ENCODE measurements at regions not wholly inside any gene's neighbourhood (a gene's known extent, or its start where the extent isn't known, plus 50 kb on each side); places are given as distances from the start of the nearest gene placed in this dataset.
"Not testable (repeated sequence)": the region's sequence is repeated elsewhere in the genome, so short reads cannot be mapped to it uniquely, and the experiment has no call there.

DNA sequence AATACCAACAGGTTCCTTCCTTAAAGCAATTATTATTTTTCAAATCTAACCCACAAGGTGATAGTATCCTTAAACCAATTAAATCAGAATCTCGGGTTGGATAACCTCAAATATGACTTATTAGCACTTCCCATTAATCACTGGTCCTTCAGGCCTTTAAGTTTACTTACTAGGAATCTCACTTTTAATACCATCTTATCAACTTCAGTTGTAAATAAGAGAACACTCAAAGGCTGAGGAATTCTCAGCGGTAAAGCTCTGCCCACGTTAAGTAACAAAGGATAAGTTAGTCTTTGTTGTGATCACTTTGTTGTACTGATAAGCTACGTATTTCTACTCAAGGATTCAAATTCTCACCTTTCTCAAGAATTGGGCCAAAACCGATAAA is 82.0 kb downstream of the OR2B2 start:
- TF ChIP-seq, protein P1, sequence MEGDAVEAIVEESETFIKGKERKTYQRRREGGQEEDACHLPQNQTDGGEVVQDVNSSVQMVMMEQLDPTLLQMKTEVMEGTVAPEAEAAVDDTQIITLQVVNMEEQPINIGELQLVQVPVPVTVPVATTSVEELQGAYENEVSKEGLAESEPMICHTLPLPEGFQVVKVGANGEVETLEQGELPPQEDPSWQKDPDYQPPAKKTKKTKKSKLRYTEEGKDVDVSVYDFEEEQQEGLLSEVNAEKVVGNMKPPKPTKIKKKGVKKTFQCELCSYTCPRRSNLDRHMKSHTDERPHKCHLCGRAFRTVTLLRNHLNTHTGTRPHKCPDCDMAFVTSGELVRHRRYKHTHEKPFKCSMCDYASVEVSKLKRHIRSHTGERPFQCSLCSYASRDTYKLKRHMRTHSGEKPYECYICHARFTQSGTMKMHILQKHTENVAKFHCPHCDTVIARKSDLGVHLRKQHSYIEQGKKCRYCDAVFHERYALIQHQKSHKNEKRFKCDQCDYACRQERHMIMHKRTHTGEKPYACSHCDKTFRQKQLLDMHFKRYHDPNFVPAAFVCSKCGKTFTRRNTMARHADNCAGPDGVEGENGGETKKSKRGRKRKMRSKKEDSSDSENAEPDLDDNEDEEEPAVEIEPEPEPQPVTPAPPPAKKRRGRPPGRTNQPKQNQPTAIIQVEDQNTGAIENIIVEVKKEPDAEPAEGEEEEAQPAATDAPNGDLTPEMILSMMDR (IDR thresholded peaks at IDR 0.05; ENCODE audit: low read depth, low read length) = no peak
- H3K4me3 ChIP-seq (ENCODE audit: low read depth, low read length) = peak overlapping the region; percentile 64

GRCh38 chr6:27829453-27830211 is 82.6 kb downstream of the OR2B2 start:
- TF ChIP-seq, protein P1 (IDR thresholded peaks at IDR 0.05; ENCODE audit: low read depth, low read length) = no peak
- peak overlapping the region; percentile 64 for H3K4me3 ChIP-seq (ENCODE audit: low read depth, low read length)

DNA sequence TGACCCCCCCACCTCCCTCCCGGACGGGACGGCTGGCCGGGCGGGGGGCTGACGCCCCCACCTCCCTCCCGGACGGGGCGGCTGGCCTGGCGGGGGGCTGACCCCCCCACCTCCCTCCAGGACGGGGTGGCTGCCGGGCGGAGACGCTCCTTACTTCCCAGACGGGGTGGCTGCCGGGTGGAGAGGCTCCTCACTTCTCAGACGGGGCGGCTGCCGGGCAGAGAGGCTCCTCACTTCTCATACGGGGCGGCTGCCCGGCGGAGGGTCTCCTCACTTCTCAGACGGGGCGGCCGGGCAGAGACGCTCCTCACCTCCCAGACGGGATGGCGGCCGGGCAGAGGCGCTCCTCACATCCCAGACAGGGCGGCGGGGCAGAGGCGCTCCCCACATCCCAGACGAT is 84.7 kb downstream of the OR2B2 start:
- H3K4me3 ChIP-seq (ENCODE audit: low read depth, low read length) = not testable (repeated sequence)

DNA sequence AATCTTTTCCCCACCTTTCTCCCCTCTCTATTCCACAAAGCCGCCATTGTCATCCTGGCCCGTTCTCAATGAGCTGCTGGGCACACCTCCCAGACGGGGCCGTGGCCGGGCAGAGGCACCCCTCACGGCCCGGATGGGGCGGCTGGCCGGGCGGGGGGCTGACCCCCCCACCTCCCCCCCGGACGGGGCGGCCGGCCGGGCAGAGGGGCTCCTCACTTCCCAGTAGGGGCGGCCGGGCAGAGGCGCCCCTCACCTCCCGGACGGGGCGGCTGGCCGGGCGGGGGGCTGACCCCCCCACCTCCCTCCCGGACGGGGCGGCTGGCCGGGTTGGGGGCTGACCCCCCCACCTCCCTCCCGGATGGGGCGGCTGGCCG is 85.6 kb downstream of the OR2B2 start:
- not testable (repeated sequence) for H3K4me3 ChIP-seq (ENCODE audit: low read depth, low read length)

DNA sequence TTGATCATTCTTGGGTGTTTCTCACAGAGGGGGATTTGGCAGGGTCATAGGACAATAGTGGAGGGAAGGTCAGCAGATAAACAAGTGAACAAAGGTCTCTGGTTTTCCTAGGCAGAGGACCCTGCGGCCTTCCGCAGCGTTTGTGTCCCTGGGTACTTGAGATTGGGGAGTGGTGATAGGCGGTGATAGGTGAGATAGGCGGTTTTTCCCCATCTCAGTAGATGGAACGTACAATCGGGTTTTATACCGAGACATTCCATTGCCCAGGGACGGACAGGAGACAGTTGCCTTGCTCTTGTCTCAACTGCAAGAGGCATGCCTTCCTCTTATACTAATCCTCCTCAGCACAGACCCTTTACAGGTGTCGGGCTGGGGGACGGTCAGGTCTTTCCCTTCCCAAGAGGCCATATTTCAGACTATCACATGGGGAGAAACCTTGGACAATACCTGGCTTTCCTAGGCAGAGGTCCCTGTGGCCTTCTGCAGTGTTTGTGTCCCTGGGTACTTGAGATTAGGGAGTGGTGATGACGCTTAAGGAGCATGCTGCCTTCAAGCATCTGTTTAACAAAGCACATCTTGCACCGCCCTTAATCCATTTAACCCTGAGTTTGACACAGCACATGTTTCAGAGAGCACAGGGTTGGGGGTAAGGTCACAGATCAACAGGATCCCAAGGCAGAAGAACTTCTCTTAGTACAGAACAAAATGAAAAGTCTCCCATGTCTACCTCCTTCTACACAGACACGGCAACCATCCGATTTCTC is 86.2 kb downstream of the OR2B2 start:
- H3K4me3 ChIP-seq (ENCODE audit: low read depth, low read length) = not testable (repeated sequence)

DNA sequence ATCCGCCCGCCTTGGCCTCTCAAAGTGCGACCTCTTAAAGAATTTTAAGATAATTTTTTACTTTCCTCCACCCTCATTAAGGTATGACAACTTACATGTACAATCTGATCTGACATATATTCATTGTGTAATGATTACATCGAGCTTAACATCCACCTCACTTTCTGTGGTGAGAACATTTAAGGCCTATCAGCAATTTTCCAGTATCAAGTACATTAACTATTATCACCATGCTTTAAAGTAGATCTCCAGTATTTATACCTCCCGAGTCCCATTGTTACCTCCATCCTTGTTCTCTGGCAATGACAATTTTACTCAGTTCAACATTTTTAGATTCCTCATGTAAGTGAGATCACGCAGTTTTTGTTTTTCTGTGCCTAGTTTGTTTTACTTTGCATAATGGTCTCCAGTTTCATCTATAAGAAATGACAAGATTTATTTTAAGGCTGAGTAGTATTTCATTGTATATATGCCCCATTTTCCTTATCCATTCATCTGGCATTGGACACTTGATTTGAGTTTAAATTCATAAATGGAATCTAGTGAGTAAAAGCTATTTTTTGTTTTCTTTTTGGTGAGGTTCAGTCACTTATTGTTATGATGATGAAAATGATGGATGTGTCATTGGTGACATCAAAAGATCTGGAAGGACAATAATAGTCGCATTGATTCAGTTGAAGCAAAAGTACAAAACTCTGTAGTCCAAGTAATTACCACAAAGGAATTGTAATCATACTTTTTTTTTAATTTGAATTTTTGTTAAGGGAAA is 87.0 kb downstream of the OR2B2 start:
- peak overlapping the region; percentile 61 for H3K4me3 ChIP-seq (ENCODE audit: low read depth, low read length)
- TF ChIP-seq, protein P1 (IDR thresholded peaks at IDR 0.05; ENCODE audit: low read depth, low read length) = no peak

DNA sequence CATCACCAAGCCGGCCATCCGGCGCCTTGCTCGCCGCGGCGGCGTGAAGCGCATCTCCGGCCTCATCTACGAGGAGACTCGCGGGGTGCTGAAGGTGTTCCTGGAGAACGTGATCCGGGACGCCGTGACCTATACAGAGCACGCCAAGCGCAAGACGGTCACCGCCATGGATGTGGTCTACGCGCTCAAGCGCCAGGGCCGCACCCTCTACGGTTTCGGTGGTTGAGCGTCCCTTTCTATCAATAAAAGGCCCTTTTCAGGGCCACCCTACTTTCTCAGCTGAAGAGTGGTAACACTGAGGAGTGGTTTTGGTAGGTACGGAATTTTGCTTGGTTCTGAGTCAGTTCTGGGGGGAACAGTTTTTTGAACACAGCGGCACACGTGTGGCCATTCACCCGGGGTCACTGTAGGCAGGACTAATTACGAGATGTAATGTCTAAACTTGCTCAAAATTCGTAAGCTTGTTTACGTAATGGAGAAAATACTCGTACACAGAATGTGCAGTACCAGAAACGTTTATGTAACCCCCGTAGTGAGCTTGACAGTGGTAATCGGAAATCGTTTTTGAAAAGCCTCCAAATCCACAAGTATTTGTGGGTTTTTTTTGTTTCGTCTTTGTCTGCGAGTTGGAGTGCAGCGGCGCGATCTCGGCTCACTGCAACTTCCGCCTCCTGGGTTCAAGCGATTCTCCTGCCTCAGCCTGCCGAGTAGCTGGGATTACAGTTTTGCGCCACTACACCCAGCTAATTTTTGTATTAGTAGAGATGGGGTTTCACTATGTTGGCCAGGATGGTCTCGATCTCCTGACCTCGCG is 87.8 kb downstream of the OR2B2 start:
- peak overlapping the region; percentile 61 for H3K4me3 ChIP-seq (ENCODE audit: low read depth, low read length)

DNA sequence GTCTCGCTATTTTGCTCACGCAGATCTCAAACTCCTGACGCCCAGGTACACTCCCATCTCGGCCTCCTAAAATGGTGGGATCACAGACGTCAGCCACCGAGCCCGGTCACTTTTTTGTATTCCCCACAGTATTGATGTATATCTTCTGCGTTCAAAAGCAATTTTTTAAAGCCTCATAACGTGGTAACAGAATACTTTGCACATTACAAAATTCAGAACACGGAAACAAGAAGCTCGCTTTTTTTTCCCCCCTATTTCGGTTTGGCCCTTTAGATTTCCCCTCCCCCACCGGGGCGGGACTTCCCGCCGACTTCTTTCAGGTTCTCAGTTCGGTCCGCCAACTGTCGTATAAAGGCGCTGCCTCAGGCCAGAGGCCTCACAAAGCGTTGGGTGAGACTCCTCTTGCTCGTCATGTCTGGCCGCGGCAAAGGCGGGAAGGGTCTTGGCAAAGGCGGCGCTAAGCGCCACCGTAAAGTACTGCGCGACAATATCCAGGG is 88.4 kb downstream of the OR2B2 start:
- H3K4me3 ChIP-seq (ENCODE audit: low read depth, low read length) = peak overlapping the region; percentile 55

DNA sequence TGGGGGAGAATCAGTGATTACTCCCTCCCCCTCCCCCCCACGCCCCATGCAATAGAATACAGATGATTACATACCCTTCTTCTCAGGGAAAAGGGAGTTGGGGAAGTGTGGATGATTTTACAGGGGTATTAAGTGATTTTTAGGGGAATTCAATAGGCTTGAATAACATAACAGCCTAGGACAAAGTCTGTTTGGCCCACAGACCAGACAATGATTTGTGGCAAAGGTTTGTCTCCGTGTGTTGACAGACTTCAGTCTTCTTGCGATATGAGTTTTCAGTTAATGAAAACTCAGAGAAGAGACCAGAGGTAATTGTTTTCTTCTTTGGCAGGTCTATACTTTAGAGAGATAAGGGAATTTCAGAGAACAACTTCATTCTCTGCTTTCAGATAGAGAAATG is 95.3 kb downstream of the OR2B2 start:
- TF ChIP-seq, protein P1 (IDR thresholded peaks at IDR 0.05; ENCODE audit: low read depth, low read length) = no peak
- H3K4me3 ChIP-seq (ENCODE audit: low read depth, low read length) = no peak overlapping the region
